ENCODE measurements at regions not wholly inside any gene's neighbourhood (a gene's known extent, or its start where the extent isn't known, plus 50 kb on each side); places are given as distances from the start of the nearest gene placed in this dataset.
A peak's percentile ranks its signal among the peaks of the same experiment; 100 is the strongest.

GRCh38 chr12:31215518-31216232, 110.3 kb downstream of the SINHCAF start:
- no peak for TF ChIP-seq REST (IDR thresholded peaks at IDR 0.05; ENCODE audit: unreplicated experiment)
- peak in 1 of 2 experiments; percentile 31; a peak in 1 of 4 replicates for TF ChIP-seq CTCF (conservative IDR thresholded peaks at IDR 0.05; ENCODE audit: low read depth in 2 of 2)

Measured in GM23338 (cell line).